Fibroblast of skin of left quadriceps (primary cell): ENCODE measurements at regions not wholly inside any gene's neighbourhood (a gene's known extent, or its start where the extent isn't known, plus 50 kb on each side); places are given as distances from the start of the nearest gene placed in this dataset.

Experiments
- DNase-seq, 2 experiments: peaks; one replicate each; pipeline ENCODE4 v3.0.0-alpha.2; 2013; ENCODE audit warnings: low read depth in 2 of 2

DNA sequence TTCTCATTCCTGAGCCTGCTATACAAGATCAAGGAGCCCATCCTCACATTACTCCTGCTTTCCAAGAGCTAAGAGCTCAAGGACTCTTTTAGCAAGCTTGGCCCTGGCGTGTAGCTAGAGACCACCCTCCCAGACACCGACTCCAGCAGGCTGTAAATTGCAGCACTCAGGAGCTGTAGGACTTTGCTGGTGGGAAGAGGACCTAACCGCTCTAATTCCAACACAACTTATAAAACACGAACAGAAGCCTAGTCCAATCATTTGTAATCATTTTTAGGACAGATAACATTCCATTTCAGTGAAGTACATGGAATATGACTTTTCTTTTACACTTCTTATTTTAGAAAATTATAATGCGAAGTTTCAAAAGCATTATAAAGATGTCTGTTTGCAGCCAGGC lies 219.9 kb downstream of the NXNL2 start:
- DNase-seq: no peak

DNA sequence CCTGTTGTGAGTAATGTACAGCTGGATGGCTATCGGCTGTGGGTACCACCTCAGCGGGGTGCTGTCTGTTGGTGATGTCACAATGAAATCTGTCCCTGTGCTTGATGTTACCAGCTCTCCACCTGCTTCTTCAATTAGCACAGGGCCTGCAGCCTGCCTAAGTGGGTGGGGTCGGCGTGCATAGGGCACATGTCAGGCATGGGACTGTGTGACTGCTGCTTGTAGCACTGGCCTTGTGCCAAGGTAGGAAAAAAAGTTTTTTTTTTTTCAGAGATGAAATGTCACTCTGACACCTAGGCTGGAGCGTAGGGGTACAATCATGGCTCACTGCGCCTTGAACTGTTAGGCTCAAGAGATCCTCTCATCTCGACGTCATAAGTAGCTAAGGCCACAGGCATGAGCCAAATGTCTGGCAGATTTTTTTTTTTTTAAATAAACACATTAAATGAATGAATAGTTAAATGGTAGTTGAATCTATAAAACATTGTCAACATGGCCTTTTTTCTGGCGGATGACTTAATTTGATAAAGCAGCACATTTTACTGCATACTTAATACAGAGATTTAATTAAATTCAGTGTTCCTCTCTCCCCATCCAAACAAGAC lies 222.5 kb downstream of the NXNL2 start:
- DNase-seq: no peak

DNA sequence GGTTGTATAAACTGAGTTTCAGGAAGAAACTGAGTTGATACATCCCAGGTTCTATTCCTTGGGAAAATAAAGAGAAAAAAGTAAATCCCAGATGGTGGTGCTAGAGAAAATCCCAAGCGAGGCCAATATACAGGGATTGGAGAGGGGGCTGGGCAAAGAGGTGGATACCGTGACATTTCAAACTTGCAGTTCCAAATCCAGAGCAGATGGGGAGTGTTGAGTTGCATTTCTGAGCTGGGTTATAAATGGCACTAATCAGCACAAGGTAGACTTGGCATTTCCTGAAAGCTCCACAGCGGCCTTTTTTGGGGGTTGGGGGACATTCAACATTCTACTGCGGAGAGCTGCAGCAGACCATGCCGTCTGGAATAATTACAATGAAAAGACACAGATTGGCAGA lies 224.4 kb downstream of the NXNL2 start:
- DNase-seq: no peak

DNA sequence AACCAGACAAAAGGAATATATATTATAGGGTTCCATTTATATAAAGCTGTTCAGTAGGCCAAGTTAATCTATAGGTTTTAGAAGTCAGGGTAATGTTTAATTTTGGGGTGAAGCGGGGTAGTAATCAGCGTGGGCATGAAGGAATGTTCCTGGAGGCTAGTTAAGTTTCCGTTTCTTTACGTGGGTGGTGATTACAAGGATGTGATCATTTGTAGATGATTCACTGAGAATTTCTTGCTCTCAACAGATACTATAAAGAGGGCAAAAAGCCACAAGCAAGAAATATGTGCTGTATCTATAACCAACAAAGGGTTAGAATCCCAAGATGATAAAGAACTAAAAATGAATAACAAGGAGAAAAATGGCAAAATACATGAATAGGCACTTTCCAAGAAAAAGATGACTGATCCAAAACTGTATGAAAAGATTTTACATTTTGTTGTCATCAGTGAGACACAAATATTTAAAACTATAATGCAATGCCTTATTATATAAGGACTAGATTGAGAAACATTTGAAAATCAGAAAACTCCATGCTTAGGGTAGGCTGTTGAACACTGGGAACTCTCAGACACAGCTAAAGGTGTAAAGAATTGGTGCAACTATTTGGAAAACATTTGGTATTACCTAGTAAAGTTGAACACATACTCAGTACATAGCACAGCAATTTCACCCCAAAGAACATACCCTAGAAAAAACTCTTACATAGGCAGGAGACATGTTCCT lies 224.3 kb upstream of the S1PR3 start:
- peak in 1 of 2 experiments; percentile 50 for DNase-seq

DNA sequence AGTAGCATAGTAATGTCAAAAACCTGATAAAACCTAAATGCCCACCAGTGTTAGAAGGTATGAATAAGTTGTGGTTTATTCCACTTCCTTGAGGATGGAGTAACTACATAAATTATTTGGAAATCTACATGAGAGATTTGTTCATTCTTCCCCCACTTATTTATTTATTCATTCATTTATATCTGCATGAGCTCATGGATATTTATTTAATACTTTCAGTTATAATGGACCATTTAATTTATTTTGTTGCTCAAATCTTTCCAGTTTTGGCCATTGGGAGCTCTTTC lies 223.8 kb upstream of the S1PR3 start:
- no peak for DNase-seq

DNA sequence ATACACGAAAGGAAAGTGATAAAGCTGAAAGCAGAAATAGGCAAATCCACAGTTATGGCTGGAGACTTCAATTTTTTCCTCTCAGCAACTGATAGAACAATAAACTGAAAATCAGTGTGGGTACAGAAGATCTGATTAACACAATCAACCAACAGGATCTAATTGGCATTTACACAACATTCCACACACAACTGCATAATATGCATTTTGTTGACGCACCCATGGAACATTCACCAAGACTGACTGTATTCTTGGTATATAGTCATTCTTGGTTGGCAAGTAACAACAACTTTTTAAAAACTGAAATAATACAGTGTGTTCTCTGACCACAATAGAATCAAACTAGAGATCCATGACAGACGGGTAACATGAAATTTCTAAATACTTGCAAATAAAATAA lies 218.7 kb upstream of the S1PR3 start:
- DNase-seq: no peak

DNA sequence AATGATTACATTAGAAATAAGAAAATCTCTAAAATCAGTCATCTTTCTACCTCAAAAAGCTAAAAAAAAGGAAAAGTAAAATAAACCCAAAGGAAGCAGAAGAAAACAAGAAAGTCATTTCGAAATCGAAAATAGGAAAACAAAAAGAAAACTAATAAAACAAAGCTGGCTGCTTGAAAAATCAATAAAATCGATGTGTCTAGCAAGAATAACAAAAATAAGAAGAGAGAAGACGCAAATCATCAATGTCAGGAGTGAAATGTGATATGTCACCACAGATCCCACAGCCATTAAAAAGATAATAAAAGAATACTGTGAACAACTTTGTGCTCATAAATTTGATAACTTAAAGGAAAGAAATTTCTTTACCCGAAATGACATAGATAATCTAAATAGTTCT lies 218.1 kb upstream of the S1PR3 start:
- no peak for DNase-seq

DNA sequence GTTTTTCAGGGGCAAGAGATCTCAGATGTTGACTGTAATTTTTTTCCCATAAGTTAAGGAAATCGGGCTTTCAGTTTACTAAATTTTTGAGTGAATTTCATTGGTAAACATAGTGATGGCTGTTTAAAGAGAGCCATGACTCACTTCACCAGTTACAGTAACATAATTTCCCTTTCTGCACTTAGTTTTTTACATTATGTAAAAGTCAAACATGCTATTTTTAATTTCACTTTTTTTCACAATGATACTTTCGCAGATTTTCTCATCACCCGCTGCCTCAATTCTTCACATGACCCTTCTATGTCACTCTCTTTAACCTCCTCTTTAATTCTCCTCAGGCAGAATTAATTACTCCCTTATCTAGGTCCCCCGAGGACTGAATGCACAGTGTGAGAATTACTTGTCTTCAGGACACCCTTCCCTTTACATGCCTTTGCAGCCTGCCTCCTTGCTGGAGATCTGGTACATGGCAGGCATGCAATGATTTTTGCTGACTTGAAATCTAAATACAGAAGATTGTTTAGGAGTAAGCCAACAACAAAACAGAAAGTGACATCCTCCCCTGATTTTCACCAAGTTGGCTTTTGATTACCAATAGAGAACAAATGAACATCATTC lies 217.5 kb upstream of the S1PR3 start:
- no peak for DNase-seq

DNA sequence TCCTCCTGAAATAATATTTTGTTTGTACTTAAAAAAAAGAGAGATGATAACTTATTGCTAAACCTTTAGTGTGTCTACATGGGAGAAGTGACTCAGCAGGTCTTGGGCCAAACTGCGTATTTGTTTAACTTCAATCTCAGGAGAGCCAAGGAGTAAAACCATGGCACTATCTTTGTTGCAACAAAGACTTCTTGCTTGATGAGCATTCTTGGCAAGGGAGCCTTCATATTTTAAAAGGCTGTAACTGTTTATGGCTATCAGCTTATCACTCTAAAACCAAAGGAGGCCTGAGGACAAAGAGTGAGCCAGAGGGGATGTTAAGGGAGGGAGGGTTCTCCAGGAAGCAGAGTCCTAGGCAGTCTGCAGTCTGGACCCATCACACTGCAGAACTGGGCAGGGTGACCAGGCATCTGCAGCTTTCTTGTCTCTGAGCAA lies 216.2 kb upstream of the S1PR3 start:
- peak; percentile 70 to 74 for DNase-seq

DNA sequence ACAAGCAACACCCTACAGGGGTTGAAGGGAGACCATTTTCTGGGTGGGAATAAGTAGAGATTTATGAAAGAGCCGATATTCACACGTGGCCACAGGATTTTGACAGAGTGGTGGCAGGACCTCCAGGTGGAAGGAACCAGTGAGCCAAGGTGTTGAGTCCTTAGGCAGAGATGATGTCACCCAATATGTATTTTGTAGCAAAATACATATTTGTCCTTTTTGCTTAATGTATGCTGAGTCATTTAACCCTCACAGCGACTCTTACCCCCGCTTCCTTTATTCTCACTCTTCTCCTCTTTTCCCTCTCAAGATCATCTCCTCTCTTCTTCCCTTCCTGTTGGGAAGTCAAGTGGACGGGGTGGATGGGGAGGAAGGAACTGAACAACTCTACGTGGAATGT lies 215.7 kb upstream of the S1PR3 start:
- DNase-seq: no peak

DNA sequence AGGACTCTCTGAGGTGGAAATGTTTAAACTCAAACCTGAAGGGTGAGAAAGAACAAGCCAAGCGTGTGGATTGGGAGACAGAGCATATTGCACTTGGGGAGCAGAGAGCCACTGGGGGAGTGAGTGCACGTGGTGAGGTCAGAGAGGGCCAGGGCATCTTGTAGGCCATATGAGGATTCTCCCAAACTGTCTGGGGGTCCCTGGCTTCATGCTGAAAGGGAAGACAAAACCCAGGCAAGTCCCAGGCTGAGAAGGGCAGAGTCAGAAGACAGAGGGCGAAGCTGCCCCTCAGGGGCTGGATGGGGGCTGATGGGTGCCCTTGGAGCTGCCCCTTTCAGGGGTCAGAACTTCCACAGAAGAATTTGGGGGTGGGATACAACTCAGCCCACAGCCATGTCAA lies 215.3 kb upstream of the S1PR3 start:
- no peak for DNase-seq

DNA sequence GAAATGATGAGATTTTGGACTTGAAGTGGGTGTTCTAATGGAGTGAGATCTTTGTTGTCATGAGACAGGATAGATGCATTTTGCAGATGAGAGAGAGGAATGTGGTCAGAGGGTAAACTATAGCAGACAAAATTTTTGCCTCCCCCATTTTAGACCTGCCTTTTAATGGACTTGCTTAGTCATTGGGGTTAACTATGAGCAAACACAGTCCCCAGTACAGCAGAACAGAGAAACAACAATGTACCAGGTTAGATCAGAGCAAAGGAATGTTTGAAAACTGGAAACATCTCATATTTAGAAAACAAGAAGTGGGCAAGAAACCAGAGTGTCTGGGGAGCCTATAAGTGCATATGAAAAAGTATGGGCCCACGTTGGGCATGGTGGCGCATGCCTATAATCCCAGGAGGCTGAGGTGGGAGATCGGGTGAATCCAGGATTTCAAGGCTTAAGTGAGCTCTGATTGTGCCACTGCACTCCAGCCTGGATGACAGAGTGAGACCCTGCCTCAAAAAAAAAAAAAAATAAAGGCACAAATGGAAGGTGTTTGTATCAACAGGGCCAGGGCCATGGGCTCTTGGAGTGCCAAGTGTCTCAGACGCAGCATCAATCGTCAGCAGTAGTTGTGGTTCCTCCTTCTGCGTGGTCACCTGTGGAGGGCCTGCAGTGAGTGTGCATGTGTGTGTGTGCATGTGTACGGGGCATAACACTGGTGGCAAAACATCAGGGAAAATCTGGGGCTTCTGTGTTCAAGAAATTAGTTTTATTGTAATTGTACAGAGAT lies 214.4 kb upstream of the S1PR3 start:
- peak; percentile 64 to 68 for DNase-seq

DNA sequence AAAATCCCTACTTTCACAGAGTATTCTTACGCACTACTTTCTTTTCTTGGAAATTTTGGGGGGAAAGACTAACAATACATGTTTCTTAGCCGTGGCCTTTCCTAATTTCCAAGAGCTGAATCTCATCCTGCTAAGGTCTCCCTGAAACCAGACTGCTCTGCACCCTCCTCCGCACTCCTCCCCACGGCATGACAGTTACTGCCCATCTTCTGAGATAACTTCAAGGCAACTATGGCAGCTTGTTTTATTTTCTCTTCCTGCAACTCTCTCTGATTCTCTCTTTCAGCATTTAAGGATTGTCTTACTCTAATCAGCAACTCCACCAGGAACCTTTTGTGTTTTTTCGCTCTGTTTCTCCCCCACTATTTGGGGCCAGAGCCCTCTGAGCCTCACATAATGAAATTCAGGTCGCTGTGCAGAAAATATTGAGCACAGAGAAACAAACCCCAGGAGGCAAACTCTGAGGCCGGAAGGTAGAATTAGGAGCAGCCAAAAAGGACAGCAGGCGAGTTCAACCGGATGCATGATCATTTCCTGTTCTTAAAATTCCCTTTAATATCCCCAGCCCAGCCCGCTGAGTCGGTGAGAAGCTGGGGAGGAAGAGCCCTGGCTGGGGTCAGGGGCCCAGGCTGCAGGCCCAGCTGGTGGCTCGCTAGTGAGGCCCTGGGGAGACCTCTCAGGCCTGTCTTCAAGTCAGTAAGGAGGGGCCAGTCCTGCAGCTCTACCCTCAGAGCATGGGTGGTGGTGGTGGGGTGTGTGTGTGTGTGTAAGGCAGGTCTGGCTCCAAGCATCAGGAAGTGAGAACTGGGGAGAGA lies 213.6 kb upstream of the S1PR3 start:
- DNase-seq: no peak

DNA sequence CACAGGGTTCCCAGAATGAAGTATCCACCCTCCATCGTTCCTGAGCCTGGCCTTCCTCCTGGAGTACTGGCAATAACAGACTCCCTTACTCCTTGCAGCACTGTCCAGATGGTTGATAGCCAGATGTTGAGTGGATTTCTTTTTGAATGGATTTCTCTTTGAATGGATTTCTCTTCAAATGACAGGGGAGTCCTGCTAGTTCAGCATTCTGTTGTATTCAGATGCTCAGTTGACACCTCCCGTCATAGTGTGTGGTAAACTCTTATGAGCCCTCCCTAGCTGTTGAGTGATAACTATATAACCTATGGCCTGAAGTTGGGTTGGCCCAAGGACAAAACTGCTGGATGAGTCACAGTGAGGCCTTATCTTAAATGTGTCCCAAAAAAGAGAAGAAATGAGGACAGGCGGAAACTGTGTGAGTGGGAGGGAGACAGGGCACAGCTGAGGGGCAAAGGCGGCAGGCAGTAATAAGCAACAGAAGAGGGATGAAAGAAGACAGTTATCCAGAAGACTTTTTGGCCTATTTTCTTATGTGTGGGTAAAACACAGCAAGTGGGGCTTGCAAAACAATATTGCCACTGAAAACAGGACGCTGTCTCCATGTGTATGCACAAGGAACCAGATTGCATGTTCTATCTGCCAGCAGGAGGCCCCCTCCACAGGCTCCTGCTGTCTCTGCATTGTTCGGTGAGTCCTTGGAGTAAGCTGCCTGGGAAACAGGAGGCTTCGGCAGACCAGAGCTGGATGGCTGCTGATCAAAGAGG lies 209.5 kb upstream of the S1PR3 start:
- peak in 1 of 2 experiments; percentile 46 for DNase-seq

DNA sequence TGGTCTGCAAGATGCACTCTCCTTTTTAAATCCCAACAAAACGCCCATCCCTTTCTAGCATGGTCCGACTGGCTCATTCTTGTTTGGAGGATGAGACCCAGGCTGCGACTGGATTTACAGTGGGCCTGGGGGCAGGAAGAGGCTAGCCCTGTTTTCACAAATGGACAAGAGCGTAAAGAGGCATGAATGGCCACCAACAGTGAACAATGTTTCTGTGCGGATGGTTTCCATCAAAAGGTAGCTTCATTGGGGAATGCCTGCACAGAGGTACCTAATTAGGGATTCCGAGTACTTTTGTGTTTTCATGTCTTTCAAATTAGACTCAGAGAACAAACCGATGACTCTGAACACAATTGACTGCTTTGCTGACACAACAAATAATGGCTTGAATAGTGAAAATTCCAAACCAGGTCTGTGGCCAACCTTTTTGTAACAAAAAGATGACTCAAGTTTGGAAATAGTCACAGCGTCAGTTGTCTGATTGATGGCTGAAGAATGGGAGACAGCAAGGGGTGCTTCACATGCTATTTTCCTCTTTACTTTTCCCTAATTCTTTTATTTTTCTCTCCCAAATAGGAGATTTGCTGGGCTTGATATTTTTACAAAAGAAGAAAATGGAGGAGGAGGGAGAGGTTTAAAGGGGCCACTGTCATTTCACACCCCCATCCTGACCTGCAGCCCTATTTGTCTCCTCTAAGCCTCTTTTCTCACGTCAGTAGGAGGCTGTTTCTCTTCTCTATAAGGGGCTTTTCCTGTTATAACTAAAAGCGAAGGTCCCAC lies 208.1 kb upstream of the S1PR3 start:
- peak in 1 of 2 experiments; percentile 46 for DNase-seq

DNA sequence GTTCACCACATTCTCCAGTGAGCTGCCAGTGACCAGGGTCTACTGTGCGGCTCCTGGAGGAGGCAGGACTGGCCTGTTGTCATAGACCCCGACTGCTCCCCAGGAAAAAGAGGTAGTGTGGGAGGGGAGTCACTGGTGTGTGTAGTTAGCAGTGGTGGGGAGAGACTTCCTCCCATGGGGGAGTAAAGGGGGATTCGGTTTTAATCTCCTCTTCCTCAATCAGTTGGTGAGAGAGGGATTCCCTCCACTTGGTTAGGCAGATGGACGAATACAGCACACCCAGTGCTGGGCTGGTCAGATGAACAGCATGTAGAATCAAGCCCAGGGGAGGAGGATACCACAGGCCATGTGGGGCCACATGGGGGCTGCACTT lies 207.6 kb upstream of the S1PR3 start:
- DNase-seq: no peak

DNA sequence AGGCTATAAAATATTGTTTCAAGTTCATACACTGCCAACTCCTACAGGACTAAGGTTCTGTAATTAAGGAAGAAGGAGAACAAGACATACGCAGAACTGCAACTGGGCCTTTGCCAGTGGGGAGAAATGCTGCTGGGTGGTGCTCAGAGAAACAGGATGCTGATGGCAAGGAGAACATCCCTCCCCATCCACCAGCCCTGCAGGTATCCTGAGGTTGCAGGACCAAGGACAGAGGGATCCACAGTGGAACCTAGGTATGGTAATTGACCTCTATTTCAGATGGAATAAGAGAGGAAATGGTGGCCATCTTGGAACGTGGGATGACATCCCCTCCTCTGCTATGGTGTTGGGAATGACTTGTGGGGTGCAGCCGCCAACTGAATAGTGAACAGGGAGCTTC lies 206.3 kb upstream of the S1PR3 start:
- no peak for DNase-seq

DNA sequence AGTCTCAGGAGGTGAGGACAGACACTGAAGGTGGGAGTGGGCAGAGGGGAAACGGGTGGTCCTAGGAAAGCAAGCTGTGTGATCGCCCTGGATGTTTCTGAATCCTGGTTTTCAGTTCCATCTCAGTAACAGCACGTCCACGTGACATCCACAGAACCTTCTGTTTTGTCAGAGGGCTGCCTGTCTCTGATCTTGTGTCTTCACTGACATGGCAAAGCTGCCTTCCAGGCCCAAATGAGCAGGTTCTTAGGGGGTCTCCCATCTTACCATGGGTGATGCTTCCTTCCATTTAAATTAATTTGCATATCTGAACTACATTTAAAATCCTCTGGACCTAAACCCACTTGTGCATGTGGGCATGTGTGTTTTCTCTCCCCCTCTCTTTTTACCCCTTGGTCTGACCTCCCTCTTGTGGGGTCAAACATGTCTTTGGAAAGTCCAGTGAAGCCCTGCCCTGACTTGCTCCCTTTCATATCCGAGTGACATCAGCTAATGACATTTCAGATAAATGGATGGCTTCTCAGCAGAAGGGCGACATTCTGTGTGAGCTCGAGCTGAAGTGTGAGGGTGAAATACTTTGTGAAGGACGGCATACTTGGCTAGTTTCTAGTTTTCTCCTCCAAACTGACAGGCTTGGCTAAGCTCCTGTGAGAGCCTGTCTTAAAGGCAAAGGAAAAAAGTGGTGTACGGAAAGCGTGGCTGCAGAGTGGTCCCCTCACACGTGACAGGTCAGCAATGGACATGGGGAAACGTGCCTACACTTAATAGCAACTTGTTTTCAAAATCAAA lies 204.8 kb upstream of the S1PR3 start:
- DNase-seq: no peak

DNA sequence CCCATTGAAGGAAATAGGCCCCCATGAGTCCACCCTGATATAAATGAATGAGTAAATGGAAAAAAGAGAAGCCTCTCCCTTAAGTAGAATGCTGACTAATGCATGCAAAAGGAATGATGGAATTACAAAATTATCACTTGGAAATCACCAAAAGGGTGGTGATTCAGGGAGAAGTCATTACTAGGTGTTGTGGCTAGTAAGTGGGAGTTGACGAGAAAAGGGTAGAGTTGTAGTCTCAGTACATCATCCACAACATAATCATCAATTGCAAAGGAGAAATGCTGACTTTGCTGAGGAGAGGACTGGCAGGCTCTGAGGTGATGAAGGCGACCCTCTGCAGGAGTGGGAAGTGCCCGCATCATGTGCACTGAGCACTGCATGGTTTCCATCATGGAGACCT lies 201.5 kb upstream of the S1PR3 start:
- no peak for DNase-seq
